ENCODE measurements at regions not wholly inside any gene's neighbourhood (a gene's known extent, or its start where the extent isn't known, plus 50 kb on each side); places are given as distances from the start of the nearest gene placed in this dataset.

GRCh38 chr22:47278655-47279054, 516.2 kb downstream of the TBC1D22A start:
- Histone ChIP-seq H3K27me3 (ENCODE audit: control insufficient read depth in 1 of 2, insufficient read depth in 2 of 2, low read length in 2 of 2) (peaks cover 5 to 71% of the 10 kb centered on the region in 2 experiments; a peak in 4 of 5 replicates), H3K36me3 (replicated peaks in 1 of 2; ENCODE audit: control insufficient read depth in 1 of 2, insufficient read depth in 2 of 2, low read length in 2 of 2) (no peaks in the 10 kb centered on the region), H2AFZ (ENCODE audit: low read length) (no peak overlapping the region), H3K9me3 (ENCODE audit: low read length) (no peaks in the 10 kb centered on the region), H3K79me2 (ENCODE audit: insufficient read depth, low read length) (no peaks in the 10 kb centered on the region), H4K20me1 (ENCODE audit: insufficient read depth, low read length) (no peaks in the 10 kb centered on the region), H3K27ac (ENCODE audit: extremely low read length, insufficient read depth, low read length) (no peak overlapping the region), H3K4me2 (ENCODE audit: low read depth, low read length) (no peak overlapping the region), H3K9ac (ENCODE audit: insufficient read depth, low read depth, low read length) (no peak overlapping the region), H3K4me1 (ENCODE audit: insufficient read depth, low read length) (no peaks in the 10 kb centered on the region), H3K4me3 (replicated peaks in 1 of 3; ENCODE audit: insufficient read depth in 1 of 3, low read depth in 2 of 3, low read length in 3 of 3) (no peak overlapping the region)
- 30% methylated on average over 3 of the region's 12 CpGs for WGBS (ENCODE audit: low lambda C conversion rate)
- BruUV-seq (replicated peaks) = no TSS peak
- ATAC-seq (no peak), DNase-seq (ENCODE audit: low spot score) (no peak), FAIRE-seq (no peak)
- ChIA-PET POLR2A (no interaction called here), CTCF (ENCODE audit: low intra/inter-chr PET ratio, low total read pairs) (no interaction called here)
- TF ChIP-seq ZNF607 (CRISPR knock-in tag; IDR thresholded peaks at IDR 0.05; ENCODE audit: borderline replicate concordance) (no peak), HOXD1 (CRISPR knock-in tag; IDR thresholded peaks at IDR 0.05) (no peak), ZNF296 (CRISPR knock-in tag; conservative IDR thresholded peaks at IDR 0.05) (no peak), MNT (IDR thresholded peaks at IDR 0.05) (no peak), ZNF329 (CRISPR knock-in tag; IDR thresholded peaks at IDR 0.05; ENCODE audit: low read depth) (no peak), GPBP1L1 (CRISPR knock-in tag; IDR thresholded peaks at IDR 0.05) (no peak), CCAR2 (optimal IDR thresholded peaks at IDR 0.05; ENCODE audit: low read depth, low read length) (no peak)
- intact Hi-C loops (cut with micrococcal nuclease; ENCODE audit: unreplicated experiment) = no loop called here
- in situ Hi-C loops (cut with HindIII; ENCODE audit: extremely low pct_ligation_motif_present, low pct_unique_long_range_greater_than_20kb) = no loop called here

Data from HepG2 (cell line).